Jurkat, Clone E6-1 (cell line): ENCODE measurements at regions not wholly inside any gene's neighbourhood (a gene's known extent, or its start where the extent isn't known, plus 50 kb on each side); places are given as distances from the start of the nearest gene placed in this dataset.

Source experiments
- DNase-seq: peaks from one replicate; pipeline ENCODE4 v3.0.0-alpha.2; 2011; ENCODE audit warnings: low read depth, low spot score
- H3K4me3 ChIP-seq: 2 replicates; pipeline ENCODE4 v1.5.1; 2011; ENCODE audit warnings: mild to moderate bottlenecking, low read length, control low read depth, moderate library complexity

DNA sequence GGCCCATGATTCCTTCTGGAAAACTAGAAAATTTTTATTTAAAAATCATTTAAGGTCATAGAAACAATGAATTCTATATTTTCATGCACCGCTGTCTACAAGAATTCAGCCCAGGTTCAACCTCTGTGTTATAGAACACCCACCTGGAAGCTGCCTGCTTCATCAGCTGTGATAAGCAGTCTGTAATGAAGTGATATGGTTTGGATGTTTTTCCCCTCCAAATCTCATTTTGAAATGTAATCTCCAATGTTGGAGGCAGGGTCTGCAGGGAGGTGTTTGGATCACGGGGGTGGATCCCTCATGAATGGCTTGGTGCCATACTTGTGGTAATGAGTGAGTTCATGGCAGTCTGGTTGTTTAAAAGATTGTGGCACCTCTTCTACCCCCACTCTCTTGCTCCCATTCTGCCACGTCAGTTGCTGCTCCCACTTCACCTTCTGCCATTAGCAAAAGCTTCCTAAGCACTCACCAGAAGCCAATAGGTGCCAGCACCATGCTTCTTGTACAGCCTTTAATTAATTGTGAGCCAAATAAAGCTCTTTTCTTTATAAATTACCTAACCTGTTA, 55.6 kb downstream of the MRPL32 start:
- DNase-seq: no peak
- no peak overlapping the region for H3K4me3 ChIP-seq

DNA sequence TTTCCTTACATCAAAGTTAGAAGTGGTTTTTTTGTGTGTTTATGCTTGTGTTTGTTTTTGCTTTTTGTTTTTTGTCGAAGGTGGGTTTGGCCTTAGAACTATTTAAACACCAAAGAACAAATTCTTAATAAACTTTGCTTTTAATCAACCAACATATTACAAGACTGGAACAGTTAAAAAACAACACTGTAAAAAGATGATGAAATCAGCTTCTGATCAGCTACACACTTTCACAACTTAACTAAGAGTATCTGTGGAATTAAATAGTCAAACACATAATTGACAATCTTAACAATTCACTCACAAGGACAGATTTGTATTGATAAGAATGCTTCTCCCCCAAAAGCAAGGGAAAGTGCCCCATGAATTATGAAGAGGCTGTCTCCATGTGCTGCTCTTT, 58.8 kb downstream of the MRPL32 start:
- DNase-seq: no peak
- no peak overlapping the region for H3K4me3 ChIP-seq

DNA sequence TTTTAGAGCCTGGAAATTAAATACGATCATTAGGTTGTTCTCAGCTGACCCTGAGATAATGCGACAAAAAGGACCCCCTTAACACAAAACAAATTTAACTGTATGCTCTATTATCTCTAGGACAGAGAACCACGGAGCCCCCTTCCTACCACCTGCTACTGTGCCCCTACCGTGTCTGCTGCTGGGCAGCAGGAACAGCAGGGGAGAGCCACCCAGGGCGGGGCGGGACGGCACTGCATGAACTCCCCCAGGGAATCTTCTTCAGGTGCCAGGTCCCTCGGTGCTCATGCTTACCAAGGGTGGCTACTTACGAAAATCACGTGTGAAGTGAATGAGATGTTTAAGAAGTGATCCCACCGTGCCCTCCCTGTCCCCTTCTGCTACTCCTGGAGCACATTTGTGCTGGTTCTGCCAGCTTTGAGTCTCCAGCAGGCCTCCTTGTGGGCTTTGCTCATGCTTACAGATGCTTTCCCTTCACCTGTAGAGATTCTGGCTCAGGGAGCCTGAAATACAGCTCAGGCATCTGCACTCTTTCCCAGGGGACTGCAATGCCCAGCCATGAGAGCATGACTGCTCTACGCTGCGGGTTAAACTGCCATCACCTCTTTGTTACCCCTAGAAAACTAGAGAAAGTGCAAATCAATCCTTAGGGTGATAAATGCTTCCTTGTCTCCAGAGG, 59.9 kb downstream of the MRPL32 start:
- DNase-seq: no peak

DNA sequence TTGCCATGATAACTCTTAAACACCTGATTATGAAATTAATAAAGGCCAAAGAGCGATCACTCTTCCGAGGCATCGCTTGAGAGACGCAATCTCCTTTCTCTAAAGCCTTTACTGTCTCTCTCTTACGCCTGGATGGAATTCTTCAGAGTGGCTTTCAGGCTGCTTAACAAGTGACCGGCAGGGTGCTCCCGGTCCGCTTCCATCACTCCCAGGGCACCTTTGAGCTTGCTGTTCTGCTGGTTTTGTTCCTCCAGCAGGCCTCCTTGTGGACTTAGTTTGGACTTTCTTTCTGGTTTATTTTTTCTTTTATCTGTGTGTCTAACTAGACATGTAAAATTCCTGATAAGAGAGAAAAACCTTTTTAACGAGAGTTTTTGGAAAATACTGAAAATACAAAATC, 60.9 kb downstream of the MRPL32 start:
- no peak for DNase-seq
- H3K4me3 ChIP-seq: no peak overlapping the region

More for the DNA sequence above, 59.9 kb downstream of the MRPL32 start:
- H3K4me3 ChIP-seq: no peak overlapping the region

DNA sequence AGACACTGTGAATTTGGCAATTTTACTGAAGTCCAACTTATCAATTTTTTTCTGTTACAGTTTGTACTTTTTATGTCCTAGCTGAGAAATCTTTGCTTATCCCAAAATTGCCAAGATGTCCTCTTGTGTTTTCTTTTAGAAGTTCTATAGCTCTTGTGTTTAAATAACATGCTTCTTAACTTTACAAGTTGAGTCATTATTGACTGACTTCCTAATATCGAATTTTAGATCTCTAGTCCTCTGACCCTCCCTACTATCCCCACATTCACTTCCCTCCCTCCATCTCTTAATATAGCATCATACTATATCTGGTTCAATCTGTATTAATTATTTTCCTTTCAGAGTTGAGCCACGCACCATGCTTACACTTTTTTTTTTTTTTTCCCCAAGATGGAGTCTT, 61.9 kb downstream of the MRPL32 start:
- no peak for DNase-seq
- no peak overlapping the region for H3K4me3 ChIP-seq

DNA sequence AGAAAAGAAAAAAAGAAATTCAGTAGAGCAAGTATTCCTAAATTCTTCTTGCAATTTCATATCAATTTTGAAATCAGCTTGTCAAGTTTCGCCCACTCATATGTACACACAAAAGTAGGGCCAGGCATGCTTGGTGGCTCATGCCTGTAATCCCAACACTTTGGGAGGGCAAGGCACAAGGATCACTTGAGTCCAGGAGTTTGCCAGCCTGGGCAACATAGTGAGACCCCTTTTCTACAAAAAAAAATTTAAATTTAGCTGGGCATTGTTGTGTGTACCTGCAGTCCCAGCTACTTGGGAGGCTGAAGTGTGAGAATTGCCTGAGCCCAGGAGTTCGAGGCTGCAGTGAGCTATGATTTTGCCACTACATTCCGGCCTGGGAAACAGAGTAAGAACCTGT, 65.4 kb downstream of the MRPL32 start:
- H3K4me3 ChIP-seq: no peak overlapping the region
- no peak for DNase-seq

DNA sequence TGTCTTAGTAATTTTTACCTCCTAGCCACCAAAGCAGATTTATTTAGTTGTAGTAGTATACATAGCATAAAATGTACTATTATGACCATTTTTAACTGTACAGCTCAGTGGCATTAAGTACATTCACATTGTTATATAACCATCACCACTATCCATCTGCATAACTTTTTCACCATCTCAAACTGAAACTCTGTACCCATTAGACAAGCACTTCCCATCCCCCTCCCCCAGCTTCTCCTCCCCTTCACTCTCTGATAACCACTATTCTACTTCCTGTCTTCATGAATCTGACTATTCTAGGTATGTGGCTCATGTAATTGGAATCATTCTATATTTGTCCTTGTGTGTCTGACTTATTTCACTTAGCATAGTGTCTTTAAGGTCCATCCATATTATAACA, 71.9 kb downstream of the MRPL32 start:
- DNase-seq: peak; percentile 28

DNA sequence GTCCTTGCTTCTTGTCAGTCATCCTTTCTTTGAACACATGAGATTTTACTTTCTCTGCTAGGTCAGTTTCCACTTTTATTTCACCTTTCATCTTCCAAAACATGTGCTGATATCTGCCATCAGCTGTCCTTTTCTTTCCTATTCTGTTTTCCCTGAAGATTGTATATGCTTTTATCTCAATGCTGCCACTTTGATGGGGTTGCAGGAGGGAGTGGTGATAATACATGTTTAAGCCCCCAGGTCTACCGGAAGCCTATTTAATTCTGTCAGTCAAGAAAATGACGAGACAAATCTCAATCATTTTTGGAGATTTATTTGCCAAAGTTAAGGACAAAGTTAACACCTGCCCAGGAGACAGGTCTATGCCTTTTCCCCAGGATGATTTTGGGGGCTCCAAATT, 73.8 kb downstream of the MRPL32 start:
- H3K4me3 ChIP-seq: no peak overlapping the region
- DNase-seq: no peak

More for the DNA sequence above, 71.9 kb downstream of the MRPL32 start:
- no peak overlapping the region for H3K4me3 ChIP-seq

DNA sequence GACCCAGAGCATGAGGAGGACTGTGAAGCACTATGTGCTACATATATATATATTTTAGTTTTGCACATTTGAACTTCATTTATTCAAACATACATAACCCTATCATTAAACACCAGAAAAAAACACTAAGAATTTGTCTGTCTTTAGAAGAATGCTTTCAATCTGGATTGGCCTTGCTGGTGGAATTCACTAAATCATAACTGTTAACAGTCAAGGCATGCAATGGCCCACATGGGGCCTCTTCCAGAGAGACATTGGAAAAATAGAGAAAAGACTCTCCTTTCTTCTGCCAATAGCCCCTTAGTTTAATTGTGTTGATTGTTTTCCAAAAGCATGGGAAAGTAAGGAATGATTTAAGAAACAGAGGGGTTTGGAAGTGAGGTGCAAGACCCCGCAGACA, 77.9 kb downstream of the MRPL32 start:
- no peak overlapping the region for H3K4me3 ChIP-seq
- no peak for DNase-seq

DNA sequence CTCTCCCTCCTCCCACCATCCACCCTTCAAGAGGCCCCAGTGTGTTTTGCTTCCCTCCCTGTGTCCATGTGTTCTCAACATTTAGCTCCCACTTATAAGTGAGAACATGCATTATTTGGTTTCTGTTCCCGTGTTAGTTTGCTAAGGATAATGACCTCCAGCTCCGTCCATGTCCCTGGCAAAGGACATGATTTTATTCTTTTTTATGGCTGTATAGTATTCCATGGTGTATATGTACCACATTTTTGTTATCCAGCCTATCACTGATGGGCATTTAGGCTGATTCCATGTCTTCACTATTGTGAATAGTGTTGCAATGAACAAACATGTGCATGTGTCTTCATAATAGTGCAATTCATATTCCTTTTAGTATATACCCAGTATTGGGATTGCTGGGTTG, 79.7 kb downstream of the MRPL32 start:
- no peak for DNase-seq
- no peak overlapping the region for H3K4me3 ChIP-seq

DNA sequence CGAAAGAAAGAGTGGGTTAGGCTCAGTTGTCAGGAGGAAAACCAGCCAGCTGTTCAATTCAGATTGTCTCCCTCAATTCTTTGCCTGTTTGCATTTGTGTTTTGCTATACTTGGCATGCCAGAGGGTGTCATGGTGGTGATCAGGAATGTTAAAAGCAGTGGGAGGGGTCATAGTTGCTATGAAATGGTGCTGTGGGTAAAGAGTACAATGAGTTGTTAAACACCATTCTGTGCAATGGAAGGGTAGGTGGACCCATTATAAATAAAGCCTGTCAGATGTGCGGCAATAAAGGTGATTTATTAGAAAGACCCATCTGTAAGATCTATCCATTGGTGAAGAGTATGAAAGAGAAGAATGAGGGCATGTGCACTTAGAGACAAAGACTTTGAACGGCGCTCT, 82.2 kb downstream of the MRPL32 start:
- no peak for DNase-seq
- no peak overlapping the region for H3K4me3 ChIP-seq

DNA sequence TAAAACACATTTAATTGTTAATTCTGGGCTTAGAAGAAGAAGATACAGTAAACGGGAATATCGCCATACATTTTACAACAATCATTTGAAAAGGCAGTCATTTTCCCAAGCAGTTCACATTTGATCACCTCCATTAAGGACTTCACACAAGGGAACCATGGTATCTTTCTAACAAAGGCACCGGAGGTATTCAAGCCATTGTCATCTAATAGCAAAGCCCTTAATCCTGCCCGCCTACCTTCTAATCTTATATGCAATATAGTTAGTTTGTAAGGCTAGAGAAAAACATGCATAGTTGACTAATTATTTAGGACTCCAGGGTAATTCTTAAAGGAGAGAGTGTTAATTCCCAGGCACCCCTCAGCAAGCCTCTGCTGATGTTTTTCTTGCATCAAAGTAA, 83.1 kb downstream of the MRPL32 start:
- no peak for DNase-seq
- no peak overlapping the region for H3K4me3 ChIP-seq

DNA sequence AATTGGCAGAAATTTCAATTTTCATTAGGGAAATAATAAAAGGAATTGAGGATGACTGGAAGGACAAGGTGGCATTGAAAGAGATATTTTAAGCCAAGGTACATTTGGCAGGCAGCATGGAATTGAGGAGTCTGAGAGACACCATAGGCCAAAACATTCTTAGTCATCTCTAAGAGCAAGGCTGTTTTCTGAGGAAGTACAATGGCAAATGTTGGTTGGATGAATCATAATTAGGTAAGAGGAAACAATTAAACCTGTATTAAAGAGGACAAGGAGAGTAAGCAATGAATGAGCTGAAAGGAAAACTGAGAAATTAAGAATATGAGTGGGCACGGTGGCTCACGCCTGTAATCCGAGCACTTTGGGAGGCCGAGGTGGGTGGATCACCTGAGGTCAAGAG, 86.3 kb downstream of the MRPL32 start:
- no peak for DNase-seq
- no peak overlapping the region for H3K4me3 ChIP-seq

DNA sequence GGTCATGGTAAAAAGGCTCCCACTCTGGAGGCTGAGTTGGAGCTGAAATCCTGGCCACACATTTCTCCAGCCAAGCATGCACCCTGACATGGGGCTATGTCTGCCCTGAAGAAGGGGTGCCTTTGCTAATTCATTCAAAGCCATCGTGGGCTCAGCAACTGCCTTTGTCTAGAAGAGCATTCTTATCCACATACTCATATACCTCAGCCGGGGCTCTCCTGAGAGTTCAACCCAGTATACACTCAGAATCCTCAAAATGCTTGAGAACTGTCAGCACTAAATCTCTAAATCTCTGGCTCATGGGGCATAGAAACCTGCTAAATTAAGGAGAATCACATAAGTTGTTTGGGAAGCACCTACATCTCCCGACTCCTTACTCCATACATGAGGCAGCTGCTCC, 89.3 kb downstream of the MRPL32 start:
- DNase-seq: no peak
- H3K4me3 ChIP-seq: no peak overlapping the region

DNA sequence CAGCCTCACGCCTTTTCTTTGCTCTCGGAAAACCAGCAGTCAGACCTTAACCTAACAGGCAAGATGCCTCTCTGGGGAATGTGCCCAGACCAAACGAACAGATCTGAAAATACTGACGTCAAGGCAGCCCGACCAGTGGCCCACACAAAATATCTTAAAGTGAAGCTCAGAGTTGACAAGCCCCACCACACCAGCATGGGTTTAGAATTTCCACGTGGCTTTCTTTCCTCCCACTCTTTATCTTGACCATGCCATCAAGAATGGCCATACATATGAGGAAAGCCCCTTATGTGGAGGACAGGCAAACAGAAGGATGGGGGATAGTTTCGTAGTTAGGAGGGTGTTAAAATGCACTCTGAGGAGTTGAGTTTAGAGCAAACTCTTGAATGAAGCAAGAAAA, 89.8 kb downstream of the MRPL32 start:
- DNase-seq: no peak
- no peak overlapping the region for H3K4me3 ChIP-seq

DNA sequence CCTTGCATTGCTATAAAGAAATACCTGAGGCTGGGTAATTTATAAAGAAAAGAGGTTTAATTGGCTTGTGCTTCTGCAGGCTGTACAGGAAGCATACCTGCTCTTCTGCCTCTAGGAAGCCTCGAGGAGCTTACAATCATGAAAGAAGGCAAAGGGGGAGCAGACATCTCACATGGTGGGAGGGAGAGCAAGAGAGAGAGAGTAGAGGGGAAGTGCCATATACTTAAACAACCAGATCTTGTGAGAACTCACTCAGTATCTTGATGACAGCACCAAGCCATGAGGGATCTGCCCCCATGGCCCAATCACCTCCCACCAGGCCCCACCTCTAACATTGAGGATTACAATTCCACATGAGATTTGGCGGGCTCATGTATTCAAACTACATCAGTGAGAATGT, 79.1 kb upstream of the HECW1 start:
- DNase-seq: no peak
- no peak overlapping the region for H3K4me3 ChIP-seq

DNA sequence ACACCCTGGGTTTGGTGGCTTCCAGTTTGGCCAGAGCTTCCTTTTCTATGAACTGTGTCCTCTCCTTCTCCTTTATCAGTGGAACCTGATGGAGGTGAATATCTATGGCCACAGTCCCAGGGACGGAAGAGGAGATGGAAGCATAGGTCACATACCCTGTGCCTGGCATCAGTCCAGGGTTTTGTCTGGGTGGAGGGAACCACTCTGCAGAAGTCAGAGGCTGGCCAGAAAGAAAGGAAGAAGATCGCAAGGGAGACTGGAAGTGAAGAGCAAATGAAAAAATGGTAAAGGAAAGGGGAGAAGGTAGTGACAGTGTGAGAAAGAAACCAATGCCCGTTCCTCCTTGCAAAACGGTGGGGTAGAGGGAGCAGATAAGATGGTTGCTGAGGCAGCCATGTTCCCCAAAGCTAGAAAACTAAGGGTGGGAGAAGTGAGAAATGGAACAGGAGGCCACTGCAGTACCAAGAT, 77.9 kb upstream of the HECW1 start:
- H3K4me3 ChIP-seq: no peak overlapping the region
- DNase-seq: no peak

DNA sequence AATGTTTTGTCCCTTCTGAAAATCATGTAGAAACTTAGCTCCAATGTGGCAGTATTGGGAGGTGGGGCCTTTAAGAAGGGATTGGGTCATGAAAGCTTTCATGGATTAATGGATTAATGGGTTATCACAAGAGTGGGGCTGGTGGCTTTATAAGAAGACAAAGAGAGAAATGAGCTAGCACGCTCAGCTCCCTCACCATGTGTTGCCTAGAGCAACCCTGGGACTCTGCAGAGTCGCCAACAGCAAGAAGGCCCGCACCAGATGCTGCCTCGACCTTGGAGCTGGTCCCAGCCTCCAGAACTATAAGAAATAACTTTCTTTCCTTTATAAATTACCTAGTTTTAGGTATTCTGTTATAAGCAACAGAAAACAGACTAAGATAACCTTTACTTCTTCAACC, 74.9 kb upstream of the HECW1 start:
- no peak for DNase-seq
- no peak overlapping the region for H3K4me3 ChIP-seq

DNA sequence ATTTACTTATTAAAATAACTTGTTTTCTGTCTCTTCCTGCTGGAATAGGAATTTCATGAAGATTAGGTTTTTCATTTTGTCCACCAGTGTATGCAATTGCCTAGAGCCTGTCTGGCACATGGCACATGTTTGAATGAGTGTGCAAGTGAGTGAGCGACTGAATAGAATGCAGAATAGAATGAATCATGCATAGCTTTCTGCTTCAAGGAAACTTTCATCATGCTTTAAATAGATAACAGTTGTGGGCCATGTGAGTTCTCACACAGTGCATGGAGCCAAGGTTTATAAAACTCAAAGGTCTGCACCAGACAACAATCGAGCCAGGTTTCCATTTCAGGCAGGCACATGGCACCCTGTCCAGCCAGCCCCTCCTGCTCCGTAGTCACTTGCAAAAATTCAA, 74.2 kb upstream of the HECW1 start:
- no peak overlapping the region for H3K4me3 ChIP-seq
- DNase-seq: no peak

DNA sequence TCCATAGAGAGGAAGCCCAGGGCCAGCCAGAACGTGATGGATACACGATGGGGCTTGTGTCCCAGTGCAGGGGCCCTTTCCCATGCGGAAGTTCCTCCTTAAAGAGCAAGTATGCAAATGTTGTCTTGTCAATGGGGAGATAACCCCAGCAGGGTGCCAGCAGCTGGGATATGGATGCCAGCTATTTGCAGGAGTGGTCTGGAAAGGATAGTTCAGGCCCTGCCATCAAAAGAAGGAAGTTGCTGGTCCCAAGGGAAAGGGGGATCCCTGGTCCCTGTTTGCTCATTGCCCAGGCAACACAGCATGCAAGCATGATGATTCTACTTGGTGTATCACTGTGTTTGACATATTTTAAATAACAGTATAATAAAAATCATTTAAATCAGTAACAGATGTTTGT, 73.1 kb upstream of the HECW1 start:
- no peak overlapping the region for H3K4me3 ChIP-seq
- DNase-seq: no peak

DNA sequence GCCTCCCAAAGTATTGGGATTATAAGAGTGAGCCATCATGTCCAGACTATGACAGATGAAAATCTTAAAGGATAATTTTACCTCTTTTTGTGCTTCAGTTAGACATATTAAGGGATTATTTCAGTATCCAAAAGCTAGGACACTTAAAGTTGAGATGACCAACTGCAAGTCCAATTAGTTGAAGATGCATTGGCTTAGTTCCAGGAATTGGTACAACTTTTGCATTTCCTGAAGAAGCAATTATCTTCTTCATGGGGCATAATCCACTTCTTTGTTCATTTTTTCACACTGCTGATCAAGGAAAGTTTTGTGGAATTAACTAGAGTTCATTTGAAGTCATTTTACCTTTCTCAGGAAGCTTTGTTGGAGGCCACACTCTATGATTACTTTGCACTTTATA, 72.0 kb upstream of the HECW1 start:
- DNase-seq: no peak
- no peak overlapping the region for H3K4me3 ChIP-seq
